ENCODE measurements at regions not wholly inside any gene's neighbourhood (a gene's known extent, or its start where the extent isn't known, plus 50 kb on each side); places are given as distances from the start of the nearest gene placed in this dataset.

DNA sequence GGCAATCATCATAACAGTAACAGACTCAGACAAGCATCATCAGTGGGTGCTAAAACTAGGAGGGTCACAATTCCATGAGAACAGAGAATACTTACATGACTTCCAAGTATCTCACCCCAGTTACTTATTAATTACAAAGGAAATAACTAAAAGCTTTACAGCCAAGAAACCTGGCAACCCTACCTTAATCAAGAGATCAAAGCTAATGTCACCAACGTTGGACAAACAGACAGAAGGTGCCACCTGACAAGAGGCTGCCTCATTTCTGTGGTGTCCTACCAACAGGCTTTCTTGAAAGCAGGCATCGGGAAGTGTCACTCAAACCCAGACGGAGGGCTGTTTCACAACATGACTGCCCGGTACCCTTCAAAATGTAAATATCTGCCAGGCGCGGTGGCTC lies 84.6 kb downstream of the RMI2 start:
- no peaks in the 10 kb centered on the region for H3K9me3 ChIP-seq (replicated peaks; ENCODE audit: control insufficient read depth, insufficient read depth, low read length)
- H3K4me3 ChIP-seq (replicated peaks in 1 of 3; ENCODE audit: insufficient read depth in 1 of 3, low read depth in 1 of 3, low read length in 3 of 3) = no peak overlapping the region
- H2AFZ ChIP-seq (ENCODE audit: low read depth, low read length) = no peak overlapping the region
- H3K27me3 ChIP-seq (ENCODE audit: control insufficient read depth in 2 of 2, insufficient read depth in 2 of 2, low read length in 2 of 2) = no peaks in the 10 kb centered on the region
- ChIA-PET POLR2A (no interaction called here), CTCF (interaction anchor here (1.0 kb wide), 1 partner anchor 23 kb away, joined by 3 read pairs; no protein-coding TSS in a partner anchor)
- DNase-seq (ENCODE audit: low read depth, low spot score) (no peak), FAIRE-seq (no peak)
- H3K79me2 ChIP-seq (ENCODE audit: control insufficient read depth, insufficient read depth, low read length) = no peaks in the 10 kb centered on the region
- no peak overlapping the region for H3K27ac ChIP-seq (ENCODE audit: insufficient read depth, low read depth, low read length)
- dilution Hi-C loops (cut with MboI; ENCODE audit: extremely low pct_ligation_motif_present, low sequenced_read_pairs) (no loop called here), intact Hi-C loops (cut with micrococcal nuclease) (no loop called here)
- H3K4me1 ChIP-seq (ENCODE audit: control insufficient read depth, extremely low read depth, insufficient read depth, low read length) = no peaks in the 10 kb centered on the region
- no peak overlapping the region for H3K9ac ChIP-seq (replicated peaks; ENCODE audit: extremely low read depth, insufficient read depth, low read length)
- BruUV-seq (replicated peaks) = no TSS peak
- H3K4me2 ChIP-seq (ENCODE audit: insufficient read depth, low read length) = no peak overlapping the region
- TF ChIP-seq GATA2 (IDR thresholded peaks at IDR 0.05; ENCODE audit: insufficient read depth, insufficient read length, low read depth, low read length) (no peak), POLR2A (IDR thresholded peaks at IDR 0.05; ENCODE audit: low read depth, low read length) (no peak), MYC (IDR thresholded peaks at IDR 0.05; ENCODE audit: low read depth, low read length) (no peak)
- no peaks in the 10 kb centered on the region for H3K36me3 ChIP-seq (ENCODE audit: control insufficient read depth in 2 of 2, extremely low read depth in 1 of 2, insufficient read depth in 2 of 2, low read length in 2 of 2)
- no peaks in the 10 kb centered on the region for H4K20me1 ChIP-seq (replicated peaks; ENCODE audit: control insufficient read depth, extremely low read depth, insufficient read depth, low read length)
- H3K9me1 ChIP-seq (replicated peaks; ENCODE audit: control insufficient read depth, extremely low read depth, insufficient read depth, low read length) = no peaks in the 10 kb centered on the region

DNA sequence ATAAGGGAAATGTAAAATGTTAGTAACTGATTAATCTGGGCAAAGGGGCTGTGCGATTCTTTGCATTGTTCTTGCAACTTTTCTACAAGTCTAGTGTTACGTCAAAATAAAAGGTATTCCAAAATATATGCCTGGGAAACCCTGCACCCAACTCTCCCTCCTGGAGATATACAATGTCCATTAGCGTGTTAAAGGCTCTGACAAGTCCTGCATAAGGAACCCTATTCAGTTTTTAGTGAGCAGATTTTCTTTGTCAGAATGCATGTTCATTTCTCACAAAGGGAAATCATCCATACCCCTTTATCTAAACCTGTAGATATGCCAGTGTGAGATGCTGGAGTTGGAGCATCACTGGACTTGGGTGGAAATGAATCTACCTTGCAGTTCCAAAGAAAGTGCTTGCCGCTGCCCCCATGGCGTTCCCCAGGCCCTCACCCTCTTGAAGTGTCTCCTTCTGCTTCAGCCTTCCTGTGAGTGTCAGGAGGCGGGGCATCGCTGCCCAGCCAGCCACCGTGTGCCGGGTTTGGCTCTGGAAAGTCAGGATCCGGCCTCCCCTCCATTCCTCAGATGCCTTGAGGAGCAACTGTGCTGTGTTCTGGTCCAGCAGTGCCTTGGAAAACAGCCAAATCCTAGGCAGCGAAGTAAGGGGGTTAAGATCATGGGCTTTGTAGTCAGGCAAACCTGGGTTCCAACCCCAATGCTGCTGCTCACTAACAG lies 85.5 kb downstream of the RMI2 start:
- POLR2A ChIA-PET = no interaction called here

More for the DNA sequence above, 85.5 kb downstream of the RMI2 start:
- CTCF ChIA-PET = no interaction called here
- BruUV-seq (replicated peaks) = no TSS peak
- no peak overlapping the region for H3K4me3 ChIP-seq (replicated peaks in 1 of 3; ENCODE audit: insufficient read depth in 1 of 3, low read depth in 1 of 3, low read length in 3 of 3)
- DNase-seq (ENCODE audit: low read depth, low spot score) = no peak
- H2AFZ ChIP-seq (ENCODE audit: low read depth, low read length) = no peak overlapping the region
- H3K4me1 ChIP-seq (ENCODE audit: control insufficient read depth, extremely low read depth, insufficient read depth, low read length) = no peaks in the 10 kb centered on the region
- intact Hi-C loops (cut with micrococcal nuclease) = no loop called here
- no peak overlapping the region for H3K27ac ChIP-seq (ENCODE audit: insufficient read depth, low read depth, low read length)
- H3K9me3 ChIP-seq (replicated peaks; ENCODE audit: control insufficient read depth, insufficient read depth, low read length) = no peaks in the 10 kb centered on the region
- H3K27me3 ChIP-seq (ENCODE audit: control insufficient read depth in 2 of 2, insufficient read depth in 2 of 2, low read length in 2 of 2) = no peaks in the 10 kb centered on the region
- no peak overlapping the region for H3K4me2 ChIP-seq (ENCODE audit: insufficient read depth, low read length)
- H3K9ac ChIP-seq (replicated peaks; ENCODE audit: extremely low read depth, insufficient read depth, low read length) = no peak overlapping the region
- dilution Hi-C loops (cut with MboI; ENCODE audit: extremely low pct_ligation_motif_present, low sequenced_read_pairs) = no loop called here
- H3K36me3 ChIP-seq (ENCODE audit: control insufficient read depth in 2 of 2, extremely low read depth in 1 of 2, insufficient read depth in 2 of 2, low read length in 2 of 2) = no peaks in the 10 kb centered on the region
- FAIRE-seq = no peak
- H4K20me1 ChIP-seq (replicated peaks; ENCODE audit: control insufficient read depth, extremely low read depth, insufficient read depth, low read length) = no peaks in the 10 kb centered on the region
- no peaks in the 10 kb centered on the region for H3K79me2 ChIP-seq (ENCODE audit: control insufficient read depth, insufficient read depth, low read length)
- H3K9me1 ChIP-seq (replicated peaks; ENCODE audit: control insufficient read depth, extremely low read depth, insufficient read depth, low read length) = no peaks in the 10 kb centered on the region
- TF ChIP-seq FOS (IDR thresholded peaks at IDR 0.05; ENCODE audit: borderline replicate concordance, insufficient read depth, low read length) (no peak), JUN (IDR thresholded peaks at IDR 0.05; ENCODE audit: borderline replicate concordance, insufficient read depth, insufficient read length, low read depth) (no peak), MYC (IDR thresholded peaks at IDR 0.05; ENCODE audit: low read depth, low read length) (no peak), GATA2 (IDR thresholded peaks at IDR 0.05; ENCODE audit: insufficient read depth, insufficient read length, low read depth, low read length) (no peak), EZH2 (IDR thresholded peaks at IDR 0.05; ENCODE audit: borderline replicate concordance, low read depth, low read length, severe bottlenecking) (no peak), POLR2A (IDR thresholded peaks at IDR 0.05; ENCODE audit: low read depth, low read length) (no peak), POLR2AphosphoS5 (IDR thresholded peaks at IDR 0.05; ENCODE audit: insufficient read depth, low read depth, low read length) (no peak)
- TF ChIP-seq, protein P1, sequence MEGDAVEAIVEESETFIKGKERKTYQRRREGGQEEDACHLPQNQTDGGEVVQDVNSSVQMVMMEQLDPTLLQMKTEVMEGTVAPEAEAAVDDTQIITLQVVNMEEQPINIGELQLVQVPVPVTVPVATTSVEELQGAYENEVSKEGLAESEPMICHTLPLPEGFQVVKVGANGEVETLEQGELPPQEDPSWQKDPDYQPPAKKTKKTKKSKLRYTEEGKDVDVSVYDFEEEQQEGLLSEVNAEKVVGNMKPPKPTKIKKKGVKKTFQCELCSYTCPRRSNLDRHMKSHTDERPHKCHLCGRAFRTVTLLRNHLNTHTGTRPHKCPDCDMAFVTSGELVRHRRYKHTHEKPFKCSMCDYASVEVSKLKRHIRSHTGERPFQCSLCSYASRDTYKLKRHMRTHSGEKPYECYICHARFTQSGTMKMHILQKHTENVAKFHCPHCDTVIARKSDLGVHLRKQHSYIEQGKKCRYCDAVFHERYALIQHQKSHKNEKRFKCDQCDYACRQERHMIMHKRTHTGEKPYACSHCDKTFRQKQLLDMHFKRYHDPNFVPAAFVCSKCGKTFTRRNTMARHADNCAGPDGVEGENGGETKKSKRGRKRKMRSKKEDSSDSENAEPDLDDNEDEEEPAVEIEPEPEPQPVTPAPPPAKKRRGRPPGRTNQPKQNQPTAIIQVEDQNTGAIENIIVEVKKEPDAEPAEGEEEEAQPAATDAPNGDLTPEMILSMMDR (IDR thresholded peaks at IDR 0.05; ENCODE audit: extremely low read depth in 1 of 2, insufficient read depth in 1 of 2, low read depth in 1 of 2, low read length in 2 of 2) = no peak
- TF ChIP-seq, protein P2, sequence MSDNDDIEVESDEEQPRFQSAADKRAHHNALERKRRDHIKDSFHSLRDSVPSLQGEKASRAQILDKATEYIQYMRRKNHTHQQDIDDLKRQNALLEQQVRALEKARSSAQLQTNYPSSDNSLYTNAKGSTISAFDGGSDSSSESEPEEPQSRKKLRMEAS (IDR thresholded peaks at IDR 0.05; ENCODE audit: insufficient read depth, insufficient read length) = no peak
